HCT116 (cell line): ENCODE measurements at regions not wholly inside any gene's neighbourhood (a gene's known extent, or its start where the extent isn't known, plus 50 kb on each side); places are given as distances from the start of the nearest gene placed in this dataset.

Source experiments
- ATAC-seq: fragments of 200-7000 bp; cut with Tn5 transposase; 2 replicates; pipeline ENCODE4 v1.9.1; 2020; ENCODE audit warnings: mild to moderate bottlenecking, moderate library complexity
- BruUV-seq: library from RNA; stranded (reverse); fragments of 400-500 nt; replicated peaks from 2 replicates; lab custom pipeline; 2021; lab: Mats Ljungman, UMichigan
- CTCF ChIA-PET: fragments of 300-600 bp; sonication (Branson Sonifier 250); formaldehyde crosslinking; loops from one replicate; lab custom pipeline; 2021; ENCODE audit warnings: antibody characterized with exemption; lab: Charles Lee
- POLR2A ChIA-PET: fragments of 300-600, 350-600 bp; sonication (Branson Sonifier 250); formaldehyde crosslinking; loops from one replicate; lab custom pipeline; 2021; ENCODE audit warnings: antibody characterized with exemption; lab: Charles Lee
- RAD21 ChIA-PET, 2 experiments: fragments of 300-600 bp; sonication (Branson Sonifier 250); formaldehyde crosslinking; loops; one replicate each; lab custom pipeline; 2023; ENCODE audit warnings: low total read pairs in 2 of 2; ENCODE audit not compliant: uncharacterized antibody in 2 of 2, unreplicated experiment in 2 of 2, low non-redundant PET in 1 of 2; lab: Charles Lee
- DNase-seq: peaks from one replicate; pipeline ENCODE4 v3.0.0-alpha.2; 2010; ENCODE audit warnings: low read depth, low spot score
- H2AFZ ChIP-seq: fragments of 200-600 bp; shearing (Covaris generic), sonication (generic); 2 replicates; pipeline ENCODE4 v1.6.1; 2017; ENCODE audit warnings: low read depth, mixed run types, mixed read lengths, antibody characterized with exemption, low read length; ENCODE audit not compliant: poor library complexity, severe bottlenecking
- H3K27ac ChIP-seq: 2 replicates; pipeline ENCODE4 v1.5.1; 2012; ENCODE audit warnings: low read depth, low read length
- H3K27me3 ChIP-seq: fragments of 200-600 bp; sonication (generic); 2 replicates; pipeline ENCODE4 v1.6.1; 2016; ENCODE audit warnings: mixed run types, low read length, mixed read lengths; ENCODE audit not compliant: insufficient read depth
- H3K36me3 ChIP-seq, 2 experiments: fragments of 200-500 bp in 1 of 2; fragments of 200-600 bp in 1 of 2; sonication (Bioruptor generic) in 1 of 2; sonication (generic) in 1 of 2; 2 replicates each; pipeline versions ENCODE4 v1.5.1 to v1.6.1; 2014 to 2016; ENCODE audit warnings: low read length in 2 of 2, inconsistent platforms in 1 of 2, mixed read lengths in 1 of 2, mixed run types in 1 of 2; ENCODE audit not compliant: insufficient read depth in 2 of 2, control insufficient read depth in 1 of 2
- H3K4me1 ChIP-seq, 2 experiments: fragments of 200-600 bp in 1 of 2; sonication (generic) in 1 of 2; 2 replicates each; pipeline versions ENCODE4 v1.5.1 to v1.6.1; 2012 to 2017; ENCODE audit warnings: low read length in 2 of 2, inconsistent platforms in 1 of 2, mild to moderate bottlenecking in 1 of 2, mixed read lengths in 1 of 2, mixed run types in 1 of 2, moderate library complexity in 1 of 2; ENCODE audit not compliant: insufficient read depth in 2 of 2, control insufficient read depth in 1 of 2
- H3K4me2 ChIP-seq: fragments of 200-600 bp; sonication (generic); 2 replicates; pipeline ENCODE4 v1.6.1; 2017; ENCODE audit warnings: mixed run types, low read length, mixed read lengths
- H3K4me3 ChIP-seq, 2 experiments: fragments of 200-600 bp in 1 of 2; sonication (generic) in 1 of 2; replicated peaks in 1 of 2; 2 replicates each; pipeline ENCODE4 v1.5.1; 2011 to 2016; ENCODE audit warnings: low read length in 2 of 2, control low read depth in 1 of 2, low read depth in 1 of 2, mild to moderate bottlenecking in 1 of 2, mixed read lengths in 1 of 2, mixed run types in 1 of 2
- H3K79me2 ChIP-seq: fragments of 200-600 bp; sonication (generic); 2 replicates; pipeline ENCODE4 v1.6.1; 2017; ENCODE audit warnings: mild to moderate bottlenecking, mixed run types, low read length, moderate library complexity, mixed read lengths; ENCODE audit not compliant: insufficient read depth
- H3K9ac ChIP-seq: fragments of 200-600 bp; sonication (generic); 2 replicates; pipeline ENCODE4 v1.6.1; 2016; ENCODE audit warnings: low read length, mixed read lengths
- H3K9me2 ChIP-seq: fragments of 200-600 bp; sonication (generic), shearing (Covaris generic); 2 replicates; pipeline ENCODE4 v1.6.1; 2017; ENCODE audit warnings: mixed run types, mild to moderate bottlenecking, moderate library complexity; ENCODE audit not compliant: insufficient read depth
- H3K9me3 ChIP-seq, 2 experiments: fragments of 200-500 bp in 1 of 2; fragments of 200-600 bp in 1 of 2; sonication (Bioruptor generic) in 1 of 2; sonication (generic) in 1 of 2; 2 replicates each; pipeline ENCODE4 v1.6.1; 2014 to 2017; ENCODE audit warnings: low read length in 2 of 2, mixed read lengths in 2 of 2, inconsistent platforms in 1 of 2, low read depth in 1 of 2, mild to moderate bottlenecking in 1 of 2, mixed run types in 1 of 2, moderate library complexity in 1 of 2; ENCODE audit not compliant: control insufficient read depth in 1 of 2, insufficient read depth in 1 of 2
- H4K20me1 ChIP-seq: fragments of 200-600 bp; sonication (generic), shearing (Covaris generic); 2 replicates; pipeline ENCODE4 v1.6.1; 2017; ENCODE audit warnings: mixed run types, mild to moderate bottlenecking, moderate library complexity; ENCODE audit not compliant: insufficient read depth
- ATF3 ChIP-seq: IDR thresholded peaks from 2 replicates; pipeline ENCODE4 v1.6.1; 2012
- CTCF ChIP-seq, 3 experiments: fragments of 200-600 bp in 1 of 3; sonication (generic) in 1 of 3; IDR thresholded peaks in 2 of 3; conservative IDR thresholded peaks in 1 of 3; 2 replicates each; pipeline ENCODE4 v1.5.1; 2012 to 2017; ENCODE audit warnings: low read depth in 2 of 3, low read length in 2 of 3, antibody characterized with exemption in 1 of 3, borderline replicate concordance in 1 of 3, control low read depth in 1 of 3, mild to moderate bottlenecking in 1 of 3, mixed read lengths in 1 of 3, mixed run types in 1 of 3, moderate library complexity in 1 of 3; ENCODE audit not compliant: insufficient read depth in 1 of 3
- EGR1 ChIP-seq: IDR thresholded peaks from 2 replicates; pipeline ENCODE4 v1.6.1; 2012; ENCODE audit warnings: low read depth
- ELF1 ChIP-seq: IDR thresholded peaks from 2 replicates; pipeline ENCODE4 v1.6.1; 2012; ENCODE audit warnings: low read depth, borderline replicate concordance
- FOSL1 ChIP-seq: IDR thresholded peaks from 2 replicates; pipeline ENCODE4 v1.6.1; 2012; ENCODE audit warnings: low read depth
- MAX ChIP-seq: IDR thresholded peaks from 2 replicates; pipeline ENCODE4 v1.6.1; 2012
- POLR2A ChIP-seq: IDR thresholded peaks from 2 replicates; pipeline ENCODE4 v1.7.0; 2011; ENCODE audit warnings: borderline replicate concordance; ENCODE audit not compliant: insufficient read depth, insufficient read length; ENCODE audit errors: extremely low read depth
- POLR2AphosphoS5 ChIP-seq: IDR thresholded peaks from 2 replicates; pipeline ENCODE4 v1.6.1; 2011; ENCODE audit warnings: mild to moderate bottlenecking, low read depth, low read length, moderate library complexity
- RAD21 ChIP-seq: IDR thresholded peaks from 2 replicates; pipeline ENCODE4 v1.6.1; 2012; ENCODE audit warnings: low read depth, mild to moderate bottlenecking
- SIN3A ChIP-seq: IDR thresholded peaks from 2 replicates; pipeline ENCODE4 v1.6.1; 2012; ENCODE audit warnings: low read depth
- YY1 ChIP-seq: IDR thresholded peaks from 2 replicates; pipeline ENCODE4 v1.6.1; 2011; ENCODE audit warnings: low read length, low read depth, moderate library complexity, mild to moderate bottlenecking; ENCODE audit not compliant: insufficient replicate concordance; ENCODE audit errors: extremely low read depth
- ZBTB33 ChIP-seq: IDR thresholded peaks from 2 replicates; pipeline ENCODE4 v1.6.1; 2011; ENCODE audit warnings: mild to moderate bottlenecking, low read length, moderate library complexity; ENCODE audit not compliant: insufficient replicate concordance; ENCODE audit errors: extremely low read depth
- ZNF274 ChIP-seq: fragments of 200-500 bp; sonication (Bioruptor generic); IDR thresholded peaks from 2 replicates; pipeline ENCODE4 v1.6.1; 2014; ENCODE audit warnings: mild to moderate bottlenecking, low read depth, low read length, inconsistent platforms
- intact Hi-C: fragments of 100-400 bp; cut with micrococcal nuclease; formaldehyde crosslinking; loops from 2 replicates; pipeline ENCODE4 v1.10.0; 2022

GRCh38 chrX:125673758-125674157, 354.1 kb downstream of the TEX13C start:
- Histone ChIP-seq H3K4me1 (no peaks in the 10 kb centered on the region), H3K9ac (no peak overlapping the region), H3K4me2 (no peak overlapping the region), H3K4me3 (no peak overlapping the region), H3K79me2 (no peaks in the 10 kb centered on the region), H2AFZ (no peak overlapping the region), H3K36me3 (no peaks in the 10 kb centered on the region), H3K9me3 (no peaks in the 10 kb centered on the region)
- no TSS peak for BruUV-seq
- ATAC-seq, result no peak
- intact Hi-C loops, result no loop called here
- no peak for TF ChIP-seq ZNF274
- no peak for TF ChIP-seq POLR2AphosphoS5
- TF ChIP-seq ATF3, result no peak
- TF ChIP-seq POLR2A, result no peak
- TF ChIP-seq MAX, result no peak
- no peak for TF ChIP-seq ZBTB33
- no peak for TF ChIP-seq YY1
- no peak for TF ChIP-seq ELF1
- no peak for TF ChIP-seq FOSL1
- no peak for TF ChIP-seq EGR1
- no peak for TF ChIP-seq CTCF (IDR thresholded peaks at IDR 0.05 in 2 of 3, conservative IDR thresholded peaks at IDR 0.05 in 1 of 3; ENCODE audit: borderline replicate concordance in 1 of 3, insufficient read depth in 1 of 3, low read depth in 2 of 3, low read length in 2 of 3)
- TF ChIP-seq RAD21, result no peak
- TF ChIP-seq SIN3A, result no peak
- TF ChIP-seq, all 23 proteins: peak for 0
- CTCF ChIA-PET, result no interaction called here
- no peaks in the 10 kb centered on the region for H3K27me3 ChIP-seq
- POLR2A ChIA-PET, result no interaction called here
- DNase-seq, result no peak
- RAD21 ChIA-PET, result no interaction called here
- H3K9me2 ChIP-seq, result no peaks in the 10 kb centered on the region
- no peak overlapping the region for H3K27ac ChIP-seq
- no peaks in the 10 kb centered on the region for H4K20me1 ChIP-seq
